ENCODE measurements at regions not wholly inside any gene's neighbourhood (a gene's known extent, or its start where the extent isn't known, plus 50 kb on each side); places are given as distances from the start of the nearest gene placed in this dataset.
"Not testable (repeated sequence)": the region's sequence is repeated elsewhere in the genome, so short reads cannot be mapped to it uniquely, and the experiment has no call there.

DNA sequence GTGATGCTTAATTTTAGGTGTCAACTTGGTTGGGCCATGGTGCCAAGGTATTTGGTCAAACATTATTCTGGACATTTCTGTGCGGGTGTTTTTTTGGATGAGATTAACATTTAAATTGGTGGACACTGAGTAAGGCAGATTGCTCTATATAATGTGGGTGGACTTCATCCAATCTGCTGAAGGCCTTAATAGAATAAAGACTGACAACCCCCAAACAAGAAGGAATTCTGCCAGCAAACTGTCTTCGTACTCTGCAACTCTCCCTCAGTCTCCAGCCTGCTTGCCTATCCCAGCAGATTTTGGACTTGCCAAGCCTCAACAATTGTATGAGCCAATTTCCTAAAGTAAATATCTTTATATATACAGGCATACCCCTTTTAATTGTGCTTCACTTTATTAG is 850.1 kb downstream of the TBC1D32 start:
- DNase-seq, result no peak

GRCh38 chr6:120478650-120479049 is 855.6 kb downstream of the TBC1D32 start:
- DNase-seq, result no peak

DNA sequence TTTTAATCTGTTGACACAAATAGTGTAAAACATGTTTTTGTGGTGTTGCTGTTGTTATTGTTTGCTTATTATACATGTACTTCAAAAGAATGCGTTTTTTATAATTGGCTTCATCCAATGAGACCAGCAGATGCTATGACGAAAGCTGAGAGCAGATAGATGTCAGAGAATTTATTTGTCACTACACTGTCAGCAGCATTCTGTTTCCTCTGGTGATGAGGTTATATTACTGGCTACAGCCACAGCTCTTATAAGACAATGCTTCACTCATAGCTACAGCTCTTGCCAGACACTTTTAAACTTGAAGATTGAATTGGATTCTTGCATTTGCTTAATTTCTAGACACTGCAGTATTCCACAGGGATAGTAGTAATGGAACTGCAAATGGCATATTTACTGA is 860.5 kb downstream of the TBC1D32 start:
- no peak for DNase-seq

- no peak for DNase-seq
Measured at GRCh38 chr6:120468486-120468885, 865.8 kb downstream of the TBC1D32 start.

- no peak for DNase-seq
Measured at GRCh38 chr6:120451508-120451907, 882.8 kb downstream of the TBC1D32 start.

DNA sequence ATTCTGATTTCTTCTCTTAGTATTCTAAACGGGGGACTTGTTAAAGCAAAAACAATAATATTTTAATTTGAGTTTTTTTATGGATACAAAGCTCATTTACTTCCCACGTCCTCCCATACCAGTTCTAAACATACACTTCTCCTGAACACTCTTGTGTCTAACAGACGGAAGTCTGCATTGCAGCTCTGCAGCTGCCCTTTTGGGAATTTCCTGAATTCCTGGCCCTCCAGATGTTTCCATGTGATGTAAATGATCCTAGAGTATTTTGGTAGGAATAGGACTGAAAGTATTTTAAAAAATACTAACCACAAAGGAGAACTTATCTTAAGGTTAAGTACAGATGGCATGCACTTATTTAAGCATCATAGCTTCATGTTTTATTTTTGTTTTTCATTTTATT is 886.7 kb downstream of the TBC1D32 start:
- DNase-seq, result no peak

- DNase-seq, result not testable (repeated sequence)
Measured at GRCh38 chr6:120432840-120433239, 901.4 kb downstream of the TBC1D32 start.

- no peak for DNase-seq
Measured at GRCh38 chr6:120431841-120432240, 902.4 kb downstream of the TBC1D32 start.

- no peak for DNase-seq
Measured at GRCh38 chr6:120411394-120411793, 922.9 kb downstream of the TBC1D32 start.

DNA sequence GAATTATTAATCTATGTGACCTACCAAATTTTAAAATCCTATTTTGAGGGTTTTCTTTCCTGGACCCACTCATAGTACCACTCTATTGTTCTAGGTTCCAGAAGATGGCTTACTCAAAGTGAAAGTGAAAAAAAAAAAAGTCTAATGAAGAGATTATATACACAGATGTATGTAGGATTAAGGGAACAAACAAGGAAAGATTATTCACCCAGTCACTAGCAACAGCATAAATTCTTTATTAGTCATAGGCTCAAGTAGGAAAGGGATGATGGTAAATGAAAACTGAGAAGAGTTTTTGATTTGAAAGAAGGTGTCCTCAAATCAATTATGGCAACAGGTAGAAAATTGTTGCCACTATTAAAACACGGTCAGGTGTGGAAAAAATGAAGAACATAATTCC is 923.7 kb downstream of the TBC1D32 start:
- DNase-seq, result no peak

- DNase-seq, result no peak
Measured at GRCh38 chr6:120407696-120408095, 926.6 kb downstream of the TBC1D32 start.

- no peak for DNase-seq
Measured at GRCh38 chr6:120405947-120406346, 928.3 kb downstream of the TBC1D32 start.

DNA sequence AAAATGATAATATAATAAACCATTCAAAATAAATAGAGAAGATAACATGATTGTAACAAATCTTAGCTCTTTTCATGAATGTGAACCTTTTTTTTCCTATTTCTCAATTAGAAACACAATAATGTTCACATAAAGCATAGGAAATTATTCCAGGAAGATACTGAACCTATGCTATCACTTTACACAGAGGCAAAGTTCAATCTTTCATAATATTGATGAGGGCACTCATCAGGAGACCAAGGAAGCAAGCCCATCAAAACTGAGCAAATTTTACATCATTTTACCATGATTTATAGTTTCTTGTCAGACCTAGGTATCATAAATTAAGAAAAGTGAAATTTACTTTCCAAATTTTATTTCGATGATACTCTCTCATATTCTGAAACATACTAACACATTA is 938.5 kb downstream of the TBC1D32 start:
- no peak for DNase-seq

GRCh38 chr6:120395330-120395729 is 939.0 kb downstream of the TBC1D32 start:
- no peak for DNase-seq

- no peak for DNase-seq
Measured at GRCh38 chr6:120392941-120393340, 941.3 kb downstream of the TBC1D32 start.

DNA sequence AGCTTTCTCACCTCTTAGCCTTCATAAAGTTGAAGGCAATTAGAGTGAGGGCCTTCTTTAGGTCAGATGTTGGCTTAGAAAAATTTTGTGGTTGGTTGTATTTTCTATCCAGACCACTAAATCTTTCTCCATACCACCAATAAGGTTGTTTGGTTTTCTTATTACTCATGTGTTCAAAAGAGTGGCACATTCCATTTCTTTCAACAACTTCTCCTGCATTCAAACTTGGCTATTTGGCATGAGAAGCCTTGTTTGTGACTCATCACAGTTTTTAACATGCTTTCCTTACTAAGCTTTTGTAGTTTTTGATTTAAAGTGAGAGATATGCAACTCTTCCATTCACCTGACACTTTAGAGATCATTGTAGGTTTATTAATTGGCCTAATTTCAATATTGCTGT is 949.6 kb downstream of the TBC1D32 start:
- DNase-seq, result no peak

DNA sequence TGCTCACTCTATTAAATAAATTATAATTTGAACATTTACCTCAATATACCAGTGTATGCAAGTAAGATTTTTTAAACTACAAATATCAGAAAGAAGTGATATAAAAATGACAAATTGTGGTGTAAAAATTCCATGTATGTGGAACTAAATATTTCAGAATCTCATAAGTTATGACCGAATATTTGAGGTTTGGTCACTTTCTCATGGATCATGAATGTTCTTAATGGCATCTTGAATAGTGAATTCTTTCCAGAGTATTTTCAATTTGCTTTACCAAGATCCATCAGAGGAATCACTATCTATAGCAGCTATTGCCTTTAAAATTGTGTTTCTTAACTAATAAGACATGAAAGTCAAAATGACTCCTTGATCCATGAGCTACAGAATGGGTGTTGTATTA is 950.6 kb downstream of the TBC1D32 start:
- no peak for DNase-seq

DNA sequence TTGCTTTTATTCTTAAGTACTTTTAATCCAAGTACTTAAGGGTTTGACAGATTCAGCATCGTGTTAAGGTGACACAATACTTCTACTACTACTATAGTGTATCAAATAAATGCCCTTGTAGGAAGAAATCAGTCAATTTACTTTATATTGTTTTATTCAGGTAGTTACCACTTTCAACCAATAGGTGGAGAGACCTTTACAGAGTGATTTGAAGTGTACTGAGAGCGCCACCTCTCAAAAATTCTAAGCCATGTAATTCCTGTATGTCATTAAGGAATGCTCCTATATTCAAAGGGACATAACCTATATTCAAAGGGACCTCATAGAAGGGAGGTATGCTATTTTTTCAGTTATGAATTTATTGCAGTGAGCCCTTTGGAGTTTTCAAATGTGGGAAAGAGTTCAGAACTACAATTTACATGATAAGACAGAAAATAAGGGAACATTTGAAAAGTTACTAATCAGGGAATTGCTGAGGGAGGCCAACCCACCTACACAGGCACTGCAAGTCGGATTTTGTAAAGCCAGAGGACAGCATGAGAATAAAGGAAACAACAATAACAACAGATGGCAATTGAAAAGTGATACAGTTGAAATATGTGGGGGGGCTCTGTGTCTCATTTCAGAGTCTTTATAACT is 955.6 kb downstream of the TBC1D32 start:
- DNase-seq, result no peak

GRCh38 chr6:120373185-120373584 is 961.1 kb downstream of the TBC1D32 start:
- DNase-seq, result no peak

- DNase-seq, result no peak
Measured at GRCh38 chr6:120363429-120363828, 970.9 kb downstream of the TBC1D32 start.

- not testable (repeated sequence) for DNase-seq
Measured at GRCh38 chr6:120358535-120358934, 975.7 kb downstream of the TBC1D32 start.

- no peak for DNase-seq
Measured at GRCh38 chr6:120357447-120357846, 976.8 kb downstream of the TBC1D32 start.

- DNase-seq, result no peak
Measured at GRCh38 chr6:120355822-120356221, 978.5 kb downstream of the TBC1D32 start.

DNA sequence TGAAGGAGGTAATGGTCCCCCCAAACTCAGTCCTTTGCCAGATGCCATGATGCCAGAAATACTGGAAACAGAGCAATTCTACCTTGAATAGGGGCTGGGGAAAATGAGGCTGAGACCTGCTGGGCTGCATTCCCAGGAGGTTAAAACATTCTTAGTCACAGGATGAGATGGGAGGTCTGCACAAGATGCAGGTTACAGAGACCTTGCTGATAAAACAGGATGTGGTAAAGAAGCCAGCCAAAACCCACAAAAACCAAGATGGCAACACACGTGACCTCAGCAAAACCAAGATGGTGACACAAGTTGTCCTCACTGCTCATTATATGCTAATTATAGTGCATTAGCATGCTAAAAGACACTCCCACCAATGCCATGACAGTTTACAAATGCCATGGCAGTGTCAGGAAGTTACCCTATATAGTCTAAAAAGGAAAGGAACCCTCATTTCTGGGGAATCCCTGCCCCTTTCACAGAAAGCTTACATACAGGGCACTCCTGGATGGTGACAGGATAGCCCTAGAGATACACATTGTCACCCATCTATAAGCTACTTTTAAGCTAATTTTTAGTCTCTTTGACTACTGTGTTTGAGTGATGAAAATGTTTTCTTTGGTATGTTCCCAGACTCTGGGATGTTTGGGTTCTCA is 979.7 kb downstream of the TBC1D32 start:
- DNase-seq, result no peak

DNA sequence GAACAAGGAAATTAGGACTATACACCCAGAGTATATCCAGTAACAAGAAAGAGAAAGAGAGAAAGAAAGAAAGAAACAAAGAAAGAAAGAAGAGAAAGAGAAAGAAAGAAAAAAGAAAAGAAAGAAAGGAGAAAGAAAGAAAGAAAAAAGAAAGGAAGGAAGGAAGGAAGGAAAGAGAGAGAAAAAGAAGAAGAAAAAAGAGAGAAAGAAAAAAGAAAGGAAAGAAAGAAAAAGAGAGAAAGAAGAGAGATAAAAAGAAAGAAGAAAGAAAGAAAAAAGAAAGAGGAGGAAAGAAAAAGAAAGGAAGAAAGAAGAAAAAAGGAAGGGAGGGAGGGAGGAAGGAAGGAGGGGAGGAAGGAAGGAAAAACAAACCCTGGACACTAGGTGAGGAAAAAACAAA is 981.8 kb downstream of the TBC1D32 start:
- no peak for DNase-seq
